Neural progenitor cell (in vitro differentiated cells): ENCODE measurements at regions not wholly inside any gene's neighbourhood (a gene's known extent, or its start where the extent isn't known, plus 50 kb on each side); places are given as distances from the start of the nearest gene placed in this dataset.

Experiments
- CTCF ChIP-seq: fragments of 200-600 bp; sonication (generic); IDR thresholded peaks from 2 replicates; pipeline ENCODE4 v1.5.1; 2017; ENCODE audit warnings: antibody characterized with exemption, mild to moderate bottlenecking
- EZH2 ChIP-seq: fragments of 200-600 bp; sonication (generic); IDR thresholded peaks from 2 replicates; pipeline ENCODE4 v1.6.1; 2017; ENCODE audit warnings: antibody characterized with exemption, mild to moderate bottlenecking, moderate library complexity
- EZH2phosphoT487 ChIP-seq: fragments of 200-600 bp; sonication (generic); IDR thresholded peaks from 2 replicates; pipeline ENCODE4 v1.6.1; 2017; ENCODE audit warnings: antibody characterized with exemption

GRCh38 chr4:133943081-133943480, 258.5 kb downstream of the PABPC4L start:
- no peak for TF ChIP-seq EZH2phosphoT487
- no peak for TF ChIP-seq CTCF
- TF ChIP-seq EZH2: no peak
